GM20000 (cell line): ENCODE measurements at regions not wholly inside any gene's neighbourhood (a gene's known extent, or its start where the extent isn't known, plus 50 kb on each side); places are given as distances from the start of the nearest gene placed in this dataset.

ENCODE experiments used
- DNase-seq: peaks from one replicate; pipeline ENCODE4 v3.0.0; 2012; ENCODE audit warnings: low spot score
- CTCF ChIP-seq: IDR thresholded peaks from 2 replicates; pipeline ENCODE4 v1.5.1; 2012; ENCODE audit warnings: mild to moderate bottlenecking, control low read depth; ENCODE audit errors: extremely low read depth, missing control alignments

GRCh38 chr5:125708583-125708982 is 714.6 kb upstream of the GRAMD2B start:
- no peak for DNase-seq
- TF ChIP-seq CTCF = no peak

- no peak for DNase-seq
- no peak for TF ChIP-seq CTCF
Observed at GRCh38 chr5:125710745-125711144, 712.5 kb upstream of the GRAMD2B start.

- no peak for TF ChIP-seq CTCF
- no peak for DNase-seq
Observed at GRCh38 chr5:125712397-125712796, 710.8 kb upstream of the GRAMD2B start.

GRCh38 chr5:125713109-125713805 is 710.0 kb upstream of the GRAMD2B start:
- no peak for DNase-seq
- TF ChIP-seq CTCF = no peak

- DNase-seq = no peak
- TF ChIP-seq CTCF = no peak
Observed at GRCh38 chr5:125715216-125715615, 708.0 kb upstream of the GRAMD2B start.

- no peak for DNase-seq
- no peak for TF ChIP-seq CTCF
Observed at GRCh38 chr5:125717209-125717608, 706.0 kb upstream of the GRAMD2B start.

- DNase-seq = no peak
- TF ChIP-seq CTCF = no peak
Observed at GRCh38 chr5:125719681-125720347, 703.4 kb upstream of the GRAMD2B start.
